Mesenchymal stem cell (in vitro differentiated cells and primary cell): ENCODE measurements at regions not wholly inside any gene's neighbourhood (a gene's known extent, or its start where the extent isn't known, plus 50 kb on each side); places are given as distances from the start of the nearest gene placed in this dataset.
A peak's percentile ranks its signal among the peaks of the same experiment; 100 is the strongest.

Experiments
- DNase-seq: peaks from one replicate; pipeline ENCODE4 v3.0.0-alpha.2; 2013
- H2AFZ ChIP-seq: one replicate; pipeline ENCODE4 v1.6.1; 2013; ENCODE audit warnings: low read depth, mild to moderate bottlenecking, control low read depth, inconsistent platforms, low read length, moderate library complexity
- H2AK5ac ChIP-seq: 2 replicates; pipeline ENCODE4 v1.6.1; 2013; ENCODE audit warnings: low read length, moderate library complexity, mild to moderate bottlenecking, inconsistent platforms; ENCODE audit not compliant: severe bottlenecking
- H2BK120ac ChIP-seq: one replicate; pipeline ENCODE4 v1.6.1; 2013; ENCODE audit warnings: low read depth, mild to moderate bottlenecking, inconsistent platforms, low read length, moderate library complexity
- H2BK12ac ChIP-seq, 2 experiments: one replicate each; pipeline ENCODE4 v1.6.1; 2013; ENCODE audit warnings: inconsistent platforms in 2 of 2, low read length in 2 of 2, mild to moderate bottlenecking in 2 of 2, moderate library complexity in 2 of 2, control low read depth in 1 of 2
- H2BK15ac ChIP-seq: one replicate; pipeline ENCODE4 v1.6.1; 2013; ENCODE audit warnings: mild to moderate bottlenecking, low read depth, inconsistent platforms; ENCODE audit not compliant: poor library complexity, severe bottlenecking
- H2BK5ac ChIP-seq: 2 replicates; pipeline ENCODE4 v1.6.1; 2013; ENCODE audit warnings: low read depth, mild to moderate bottlenecking, low read length, control low read depth, inconsistent platforms; ENCODE audit not compliant: poor library complexity, severe bottlenecking
- H3K14ac ChIP-seq, 2 experiments: one replicate each; pipeline ENCODE4 v1.6.1; 2013; ENCODE audit warnings: inconsistent platforms in 2 of 2, low read length in 2 of 2, control low read depth in 1 of 2, mild to moderate bottlenecking in 1 of 2, moderate library complexity in 1 of 2
- H3K18ac ChIP-seq, 2 experiments: one replicate each; pipeline ENCODE4 v1.6.1; 2013; ENCODE audit warnings: inconsistent platforms in 2 of 2, low read length in 2 of 2, control low read depth in 1 of 2, low read depth in 1 of 2, mild to moderate bottlenecking in 1 of 2
- H3K23ac ChIP-seq, 2 experiments: one replicate each; pipeline ENCODE4 v1.6.1; 2013; ENCODE audit warnings: inconsistent platforms in 2 of 2, low read length in 2 of 2, mild to moderate bottlenecking in 2 of 2, moderate library complexity in 2 of 2, control low read depth in 1 of 2
- H3K27ac ChIP-seq: 2 replicates; pipeline ENCODE4 v1.5.1; 2013; ENCODE audit warnings: mild to moderate bottlenecking, moderate library complexity, low read length, control low read depth, inconsistent platforms; ENCODE audit not compliant: poor library complexity, severe bottlenecking
- H3K27me3 ChIP-seq, 2 experiments: 2 replicates each; pipeline versions ENCODE4 v1.6.1 to v1.7.0; 2013; ENCODE audit warnings: low read length in 2 of 2, mild to moderate bottlenecking in 2 of 2, moderate library complexity in 2 of 2, control low read depth in 1 of 2, inconsistent platforms in 1 of 2; ENCODE audit not compliant: control insufficient read depth in 1 of 2, insufficient read depth in 1 of 2
- H3K36me3 ChIP-seq, 2 experiments: 2 replicates each; pipeline versions ENCODE4 v1.6.1 to v1.7.0; 2013; ENCODE audit warnings: low read length in 2 of 2, control low read depth in 1 of 2, inconsistent platforms in 1 of 2, low read depth in 1 of 2, mild to moderate bottlenecking in 1 of 2; ENCODE audit not compliant: insufficient read depth in 2 of 2, control insufficient read depth in 1 of 2
- H3K4ac ChIP-seq, 2 experiments: one replicate each; pipeline ENCODE4 v1.6.1; 2013; ENCODE audit warnings: inconsistent platforms in 2 of 2, low read length in 2 of 2, mild to moderate bottlenecking in 2 of 2, moderate library complexity in 2 of 2, control low read depth in 1 of 2, low read depth in 1 of 2
- H3K4me1 ChIP-seq: 2 replicates; pipeline ENCODE4 v1.6.1; 2013; ENCODE audit warnings: low read depth, low read length, control low read depth; ENCODE audit not compliant: control insufficient read depth, insufficient read depth
- H3K4me2 ChIP-seq: 2 replicates; pipeline ENCODE4 v1.6.1; 2013; ENCODE audit warnings: low read length, mild to moderate bottlenecking, inconsistent platforms; ENCODE audit not compliant: poor library complexity, severe bottlenecking
- H3K4me3 ChIP-seq, 2 experiments: 2 replicates each; pipeline versions ENCODE4 v1.5.1 to v1.7.0; 2013; ENCODE audit warnings: low read length in 2 of 2, mild to moderate bottlenecking in 2 of 2, control low read depth in 1 of 2, low read depth in 1 of 2; ENCODE audit not compliant: insufficient read depth in 1 of 2
- H3K79me1 ChIP-seq: replicated peaks from 2 replicates; pipeline ENCODE4 v1.6.1; 2013; ENCODE audit warnings: mild to moderate bottlenecking, control low read depth, low read length, inconsistent platforms; ENCODE audit not compliant: poor library complexity, severe bottlenecking
- H3K9ac ChIP-seq: 2 replicates; pipeline ENCODE4 v1.7.0; 2013; ENCODE audit warnings: mild to moderate bottlenecking, low read length, moderate library complexity
- H3K9me3 ChIP-seq: 2 replicates; pipeline ENCODE4 v1.7.0; 2013; ENCODE audit warnings: mild to moderate bottlenecking, low read length; ENCODE audit not compliant: control insufficient read depth
- H4K8ac ChIP-seq: one replicate; pipeline ENCODE4 v1.6.1; 2013; ENCODE audit warnings: inconsistent platforms, mild to moderate bottlenecking, low read length, moderate library complexity
- H4K91ac ChIP-seq: one replicate; pipeline ENCODE4 v1.6.1; 2013; ENCODE audit warnings: mild to moderate bottlenecking, low read length, inconsistent platforms
- WGBS: methylation state at CpG from one replicate; pipeline ENCODE4 v1.1.7; 2013; ENCODE audit warnings: mixed read lengths; 5-methylcytosine and 5-hydroxymethylcytosine counted together

- Histone ChIP-seq H3K9me3 (no peaks in the 10 kb centered on the region), H2BK120ac (no peak overlapping the region), H3K23ac (no peak overlapping the region), H4K91ac (no peak overlapping the region), H3K9ac (peak overlapping the region; percentile 55), H2BK12ac (peak overlapping the region; percentile 90 to 94), H3K4me1 (no peaks in the 10 kb centered on the region), H3K27ac (no peak overlapping the region), H2BK15ac (peak overlapping the region; percentile 44), H3K36me3 (no peaks in the 10 kb centered on the region), H3K4me2 (no peak overlapping the region), H2BK5ac (no peak overlapping the region), H3K79me1 (peaks cover 1% of the 10 kb centered on the region), H2AK5ac (no peak overlapping the region), H2AFZ (peak overlapping the region; percentile 10), H3K18ac (peak overlapping the region; percentile 69 to 86), H3K4ac (peak overlapping the region; percentile 2 to 41), H3K27me3 (no peaks in the 10 kb centered on the region), H4K8ac (no peak overlapping the region), H3K4me3 (no peak overlapping the region), H3K14ac (peak overlapping the region in 1 of 2 experiments; percentile 68)
- no peak for DNase-seq
- WGBS = 84% methylated on average over 6 of the region's 7 CpGs
Measured at GRCh38 chr5:34597034-34598027, 58.8 kb upstream of the RAI14 start.

GRCh38 chr5:34598177-34598794 lies 57.8 kb upstream of the RAI14 start:
- no peak overlapping the region for H3K27ac ChIP-seq
- H2BK15ac ChIP-seq = no peak overlapping the region
- no peaks in the 10 kb centered on the region for H3K27me3 ChIP-seq
- H2BK5ac ChIP-seq = no peak overlapping the region
- DNase-seq = peak; percentile 96
- no peaks in the 10 kb centered on the region for H3K9me3 ChIP-seq
- 55% methylated on average over 4 of the region's 5 CpGs for WGBS
- H3K4me3 ChIP-seq = no peak overlapping the region
- no peak overlapping the region for H4K91ac ChIP-seq
- H4K8ac ChIP-seq = no peak overlapping the region
- peak overlapping the region; percentile 20 to 84 for H2BK12ac ChIP-seq
- H2BK120ac ChIP-seq = no peak overlapping the region
- peak overlapping the region in 1 of 2 experiments; percentile 54 for H3K4ac ChIP-seq
- no peak overlapping the region for H3K23ac ChIP-seq
- H3K14ac ChIP-seq = no peak overlapping the region
- no peaks in the 10 kb centered on the region for H3K4me1 ChIP-seq
- peaks cover 1% of the 10 kb centered on the region for H3K79me1 ChIP-seq
- no peak overlapping the region for H3K4me2 ChIP-seq
- no peak overlapping the region for H2AFZ ChIP-seq
- H3K36me3 ChIP-seq = no peaks in the 10 kb centered on the region
- peak overlapping the region; percentile 27 for H2AK5ac ChIP-seq
- no peak overlapping the region for H3K18ac ChIP-seq
- peak overlapping the region; percentile 55 for H3K9ac ChIP-seq

DNA sequence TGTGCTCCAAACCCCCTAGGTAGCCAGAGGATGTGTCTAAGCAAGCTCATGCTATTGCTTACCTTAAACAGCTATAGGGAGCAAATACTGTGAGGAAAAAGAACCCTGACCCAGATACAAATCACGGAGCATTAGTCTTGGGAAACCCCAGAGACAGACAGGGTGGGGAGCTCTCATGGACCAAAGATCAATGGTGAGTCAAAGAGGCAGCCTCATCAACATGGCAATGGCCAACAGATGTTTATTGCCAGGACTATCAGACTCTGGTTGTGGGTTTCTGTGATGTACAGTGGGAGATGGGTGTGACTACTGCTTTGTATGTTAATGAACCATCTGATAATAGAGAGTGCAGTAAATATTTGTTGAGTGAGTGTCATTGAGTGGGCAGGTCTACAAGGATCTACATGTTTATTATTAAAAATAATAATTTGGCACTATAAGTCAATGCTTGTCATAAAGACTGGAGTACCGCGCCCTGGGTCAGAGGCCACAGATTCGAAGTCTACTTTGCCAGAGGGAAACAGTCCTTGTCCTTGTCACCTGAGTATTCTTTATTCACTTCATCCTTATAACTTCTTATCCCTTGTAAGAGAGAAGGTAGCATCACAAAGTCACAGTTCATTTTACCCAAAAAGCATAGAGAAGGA lies 56.5 kb upstream of the RAI14 start:
- Histone ChIP-seq H3K27me3 (no peaks in the 10 kb centered on the region), H3K4ac (peak overlapping the region in 1 of 2 experiments; percentile 35), H4K91ac (no peak overlapping the region), H3K9ac (no peak overlapping the region), H2BK120ac (no peak overlapping the region), H2AFZ (no peak overlapping the region), H2BK5ac (no peak overlapping the region), H3K27ac (no peak overlapping the region), H3K4me2 (no peak overlapping the region), H3K18ac (no peak overlapping the region), H3K4me3 (no peak overlapping the region), H3K23ac (no peak overlapping the region), H3K9me3 (no peaks in the 10 kb centered on the region), H3K36me3 (no peaks in the 10 kb centered on the region), H2BK12ac (no peak overlapping the region), H2BK15ac (no peak overlapping the region), H3K14ac (no peak overlapping the region), H3K79me1 (peaks cover 1% of the 10 kb centered on the region), H2AK5ac (peak overlapping the region; percentile 38), H3K4me1 (no peaks in the 10 kb centered on the region), H4K8ac (no peak overlapping the region)
- peak; percentile 48 for DNase-seq
- 93% methylated on average over 4 of the region's 4 CpGs for WGBS

- Histone ChIP-seq H3K27me3 (no peaks in the 10 kb centered on the region), H2BK120ac (no peak overlapping the region), H2BK15ac (no peak overlapping the region), H3K18ac (no peak overlapping the region), H2BK5ac (no peak overlapping the region), H2AFZ (no peak overlapping the region), H3K79me1 (peaks cover 1% of the 10 kb centered on the region), H2BK12ac (no peak overlapping the region), H3K9ac (no peak overlapping the region), H3K23ac (no peak overlapping the region), H3K14ac (no peak overlapping the region), H3K4me3 (no peak overlapping the region), H2AK5ac (no peak overlapping the region), H3K4me1 (no peaks in the 10 kb centered on the region), H3K4ac (no peak overlapping the region), H3K9me3 (no peaks in the 10 kb centered on the region), H3K4me2 (no peak overlapping the region), H3K36me3 (no peaks in the 10 kb centered on the region), H4K8ac (no peak overlapping the region), H3K27ac (no peak overlapping the region), H4K91ac (no peak overlapping the region)
- DNase-seq = no peak
- WGBS = 100% methylated on average over 4 of the region's 4 CpGs
Measured at GRCh38 chr5:34600118-34600493, 56.0 kb upstream of the RAI14 start.
